Posterior vena cava (tissue), 2 donors: ENCODE measurements at regions not wholly inside any gene's neighbourhood (a gene's known extent, or its start where the extent isn't known, plus 50 kb on each side); places are given as distances from the start of the nearest gene placed in this dataset.

ENCODE experiments used
- DNase-seq: peaks from one replicate; pipeline ENCODE4 v3.0.0-alpha.2; 2020; ENCODE audit warnings: low spot score
- intact Hi-C, 2 donors: fragments of 100-400 bp; cut with DNase I; formaldehyde crosslinking; loops; one replicate each; pipeline versions ENCODE4 v1.14.1 to v1.14.2; 2022 to 2023
- donor health status: DM: yes; HTN: yes; CAD: no.
- donor health status: DM: yes; HTN: yes; CAD: no.

DNA sequence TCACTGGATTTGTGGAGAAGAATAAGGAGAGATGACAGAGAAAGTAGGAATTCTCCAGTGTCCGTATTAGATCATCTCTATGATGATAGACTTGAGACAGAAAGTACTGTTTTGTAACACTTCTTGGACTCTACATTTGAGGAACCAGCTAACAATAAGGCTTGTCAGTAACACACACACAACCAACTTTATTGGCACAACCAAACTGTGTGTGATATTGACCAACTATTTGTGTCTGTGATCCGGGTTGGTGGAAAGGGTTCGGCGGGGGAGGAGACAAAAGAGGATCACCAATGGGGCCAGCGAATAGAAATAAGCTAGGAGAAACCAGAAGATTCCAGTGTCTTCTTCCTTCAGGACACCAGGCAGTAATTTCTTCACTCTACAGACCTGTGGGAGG, 79.8 kb downstream of the MARCHF4 start:
- DNase-seq, result no peak
- intact Hi-C loops, result loop anchor here in 1 of 2 donors (1.0 kb wide), 1 partner anchor 45 kb away; no protein-coding TSS in a partner anchor

DNA sequence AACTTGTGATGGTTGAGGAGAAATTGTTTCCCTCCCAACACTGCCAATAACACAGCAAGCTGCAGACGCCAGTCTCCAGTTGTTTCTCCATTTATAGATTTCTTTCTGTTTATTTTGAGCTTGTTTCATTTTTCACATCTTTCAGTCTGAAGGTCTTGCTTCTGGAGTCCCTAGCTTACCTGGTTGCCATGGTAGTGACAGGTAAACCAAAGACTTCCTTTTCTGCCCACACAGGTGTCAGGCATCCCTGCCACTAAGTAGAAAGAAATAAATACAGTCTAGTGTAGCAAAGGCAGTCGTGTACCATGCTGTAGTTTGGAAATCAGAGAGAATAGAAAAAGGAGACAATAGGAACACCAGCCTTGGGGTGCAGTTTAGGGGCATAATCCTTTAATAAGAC, 82.8 kb downstream of the MARCHF4 start:
- intact Hi-C loops, result no loop called here
- DNase-seq, result no peak

DNA sequence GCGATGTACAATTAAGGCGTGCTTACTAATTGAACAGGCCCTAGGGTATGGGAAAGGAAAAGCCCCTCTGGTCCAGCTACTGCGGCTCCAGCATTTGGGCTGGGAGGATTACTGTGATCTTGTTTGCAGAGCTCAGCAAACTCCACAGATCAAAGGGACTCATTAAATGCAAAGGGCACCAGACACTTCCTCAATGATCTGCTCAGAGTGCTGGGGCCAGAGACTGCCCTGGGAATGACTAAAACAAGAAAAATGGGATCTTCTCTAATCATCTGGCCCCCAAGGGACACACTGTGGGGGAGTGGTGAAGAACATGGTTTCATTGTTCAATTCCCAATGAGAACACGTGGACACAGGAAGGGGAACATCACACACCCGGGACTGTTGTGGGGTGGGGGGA, 85.0 kb downstream of the MARCHF4 start:
- intact Hi-C loops, result no loop called here
- no peak for DNase-seq

DNA sequence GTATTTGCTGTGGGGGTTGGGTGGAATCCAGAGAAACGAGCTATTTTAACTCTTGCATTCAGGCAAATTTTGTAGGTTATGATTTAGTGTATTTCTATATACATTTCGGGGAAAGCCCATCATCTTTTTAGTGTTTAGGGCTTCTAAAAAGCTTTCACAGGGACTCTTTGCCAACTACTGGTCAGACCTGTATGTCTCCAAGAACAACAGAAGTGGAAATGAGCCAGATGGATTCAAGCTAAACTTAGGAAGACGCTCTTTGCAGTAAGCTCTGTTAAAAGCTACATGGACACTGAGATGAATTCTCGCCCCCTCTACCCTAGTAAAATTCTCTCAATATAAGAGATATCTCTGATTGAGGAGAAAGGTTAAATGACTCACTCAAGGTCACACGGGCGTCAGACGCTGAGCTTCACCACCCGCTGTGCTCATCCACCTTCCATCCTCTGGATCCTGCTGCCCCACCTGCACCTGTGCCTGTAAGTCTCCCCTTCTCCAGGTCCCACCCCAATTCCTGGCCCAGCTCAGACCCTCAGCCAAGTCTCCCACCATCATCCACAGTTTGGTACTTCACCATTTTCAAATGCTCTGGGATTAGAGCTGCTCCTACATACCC, 85.6 kb downstream of the MARCHF4 start:
- no peak for DNase-seq
- intact Hi-C loops, result no loop called here

- intact Hi-C loops, result no loop called here
- no peak for DNase-seq
These were observed 86.6 kb downstream of the MARCHF4 start for GRCh38 chr2:216285701-216286100.

GRCh38 chr2:216284708-216285107, 87.6 kb downstream of the MARCHF4 start:
- no peak for DNase-seq
- intact Hi-C loops, result no loop called here

DNA sequence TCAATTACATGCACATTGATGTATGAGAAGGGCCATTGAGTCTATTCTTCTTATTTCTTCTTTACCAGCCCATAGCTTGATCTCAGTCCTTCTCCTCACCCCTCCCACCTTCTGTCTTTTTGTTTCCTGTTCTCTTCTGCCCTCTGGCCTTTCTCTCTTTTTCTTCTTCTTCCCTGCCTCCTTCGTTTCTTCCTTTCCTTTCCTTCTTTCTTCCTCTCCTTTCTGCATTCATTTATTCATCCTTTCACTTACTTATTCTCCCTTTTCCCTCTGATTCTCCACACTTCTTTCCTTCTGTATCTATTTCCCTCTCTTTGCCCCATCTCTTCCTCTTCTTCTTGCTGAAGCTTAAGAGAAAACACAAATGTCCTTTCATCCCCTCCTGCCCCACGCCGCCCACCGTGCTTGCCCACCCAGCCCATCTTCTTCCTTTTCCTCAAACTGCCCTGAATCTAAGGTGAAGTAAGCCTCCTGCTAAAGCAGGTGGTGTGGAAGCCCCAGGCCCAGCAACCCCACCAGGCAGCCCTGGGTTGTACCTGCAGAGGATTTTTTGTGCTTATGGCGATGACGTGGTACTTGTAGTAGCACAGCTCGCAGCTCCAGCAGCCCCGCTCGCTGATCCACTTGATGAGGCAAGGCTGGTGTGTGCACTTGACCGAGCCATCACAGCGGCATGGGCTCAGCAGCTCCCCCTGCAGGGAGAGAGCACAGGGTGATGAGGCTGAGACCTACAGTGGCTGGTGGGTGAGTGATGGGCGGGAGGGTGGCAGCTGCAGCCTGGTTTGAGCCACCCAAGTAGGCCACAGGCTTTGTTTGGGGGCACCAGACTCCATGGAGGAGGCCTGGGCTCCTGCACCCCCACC, 89.0 kb downstream of the MARCHF4 start:
- intact Hi-C loops, result no loop called here

DNA sequence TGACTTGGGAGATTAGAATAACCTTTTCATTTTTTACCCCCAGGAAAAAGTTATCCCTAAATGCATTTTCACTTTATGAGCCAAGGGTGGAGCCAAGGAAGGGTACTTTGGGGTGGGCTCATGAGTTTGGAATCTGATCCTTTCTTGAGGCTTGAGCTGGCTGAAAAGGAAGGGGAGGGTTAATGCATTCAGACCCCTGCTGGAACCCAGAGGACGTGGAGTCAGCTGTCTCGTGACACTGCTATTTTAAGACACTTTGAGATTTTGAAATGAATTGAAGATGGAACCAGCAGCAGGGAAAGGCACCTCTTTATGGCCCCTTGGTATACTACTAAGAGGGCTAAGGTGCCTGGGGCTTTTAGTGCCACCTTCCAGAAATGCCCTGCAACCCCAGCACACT, 90.4 kb downstream of the MARCHF4 start:
- DNase-seq, result no peak
- intact Hi-C loops, result no loop called here

More for the DNA sequence above, 89.0 kb downstream of the MARCHF4 start:
- DNase-seq, result no peak

- DNase-seq, result no peak
- intact Hi-C loops, result no loop called here
These were observed 91.0 kb downstream of the MARCHF4 start for GRCh38 chr2:216281316-216281715.

GRCh38 chr2:216279459-216279858, 92.8 kb downstream of the MARCHF4 start:
- DNase-seq, result no peak
- intact Hi-C loops, result no loop called here

GRCh38 chr2:216279031-216279430, 93.3 kb downstream of the MARCHF4 start:
- intact Hi-C loops, result no loop called here
- DNase-seq, result no peak

- no peak for DNase-seq
- intact Hi-C loops, result no loop called here
These were observed 96.4 kb downstream of the MARCHF4 start for GRCh38 chr2:216275890-216276289.

GRCh38 chr2:216274194-216274840, 98.0 kb downstream of the MARCHF4 start:
- DNase-seq, result no peak
- intact Hi-C loops, result no loop called here

DNA sequence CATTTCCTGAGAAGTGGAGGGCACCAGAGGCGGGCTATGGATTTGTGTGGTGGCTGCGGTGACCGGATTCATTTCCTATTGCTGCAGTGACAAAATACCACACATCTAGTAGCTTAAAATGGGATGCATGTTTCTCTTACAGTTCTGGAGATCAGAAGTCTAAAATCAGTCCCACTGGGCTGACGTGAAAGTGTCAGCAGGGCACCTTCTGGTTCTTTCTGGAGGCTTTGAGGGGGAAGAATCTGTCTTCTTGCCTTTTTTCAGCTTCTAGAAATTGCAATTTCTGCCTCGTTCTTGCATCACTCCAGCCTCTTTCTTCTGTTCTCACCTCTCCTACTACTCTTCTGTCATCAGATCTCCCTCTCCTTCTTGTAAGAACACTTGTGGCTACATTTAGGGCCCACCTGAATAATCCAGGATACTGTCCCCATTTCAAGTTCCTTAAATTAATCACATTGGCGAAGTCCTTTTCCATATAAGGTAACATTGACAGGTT, 111.2 kb downstream of the MARCHF4 start:
- intact Hi-C loops, result no loop called here
- DNase-seq, result no peak

DNA sequence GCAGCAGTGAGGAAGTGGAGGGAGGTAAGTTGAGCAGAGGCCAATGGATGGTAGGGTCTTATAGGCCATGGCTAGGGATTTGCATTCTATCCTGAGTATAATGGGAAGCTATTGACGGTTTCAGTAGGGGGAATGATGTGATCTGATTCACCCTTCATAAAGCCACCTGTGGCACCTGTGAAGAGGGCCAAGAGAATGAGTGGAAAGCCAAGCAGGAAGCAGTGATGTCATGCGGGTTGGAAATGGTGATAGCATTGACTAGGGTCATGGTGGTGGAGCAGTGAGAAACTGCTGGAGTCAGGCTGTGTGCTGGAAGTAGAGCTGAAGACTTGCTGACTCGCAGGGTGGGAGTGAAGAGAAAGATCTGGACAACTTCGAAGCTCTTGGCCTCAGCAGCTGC, 111.7 kb downstream of the MARCHF4 start:
- intact Hi-C loops, result no loop called here

DNA sequence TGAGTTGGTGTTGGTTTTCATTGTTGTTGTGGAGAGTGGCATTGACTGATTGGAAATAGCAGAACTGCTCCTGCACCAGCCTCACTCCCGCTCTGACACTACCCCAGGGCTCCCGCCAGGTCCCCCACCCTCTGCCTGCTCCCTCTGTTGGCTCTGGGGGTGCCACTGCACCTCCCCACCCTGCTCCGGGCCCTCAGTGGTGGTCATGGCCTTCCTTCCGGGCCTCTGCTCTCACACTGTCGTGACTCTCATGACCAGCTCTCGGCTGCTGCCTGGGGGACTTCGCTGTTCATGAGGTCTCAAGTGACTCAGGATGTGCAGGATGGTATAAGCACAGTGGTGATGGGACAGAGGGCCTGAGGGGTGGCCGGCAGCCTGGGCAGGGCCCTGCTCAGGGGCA, 113.2 kb downstream of the MARCHF4 start:
- DNase-seq, result no peak
- intact Hi-C loops, result loop anchor here in 1 of 2 donors (5.0 kb wide), 1 partner anchor 407 kb away; no protein-coding TSS in a partner anchor

More for the DNA sequence above, 111.7 kb downstream of the MARCHF4 start:
- DNase-seq, result no peak

DNA sequence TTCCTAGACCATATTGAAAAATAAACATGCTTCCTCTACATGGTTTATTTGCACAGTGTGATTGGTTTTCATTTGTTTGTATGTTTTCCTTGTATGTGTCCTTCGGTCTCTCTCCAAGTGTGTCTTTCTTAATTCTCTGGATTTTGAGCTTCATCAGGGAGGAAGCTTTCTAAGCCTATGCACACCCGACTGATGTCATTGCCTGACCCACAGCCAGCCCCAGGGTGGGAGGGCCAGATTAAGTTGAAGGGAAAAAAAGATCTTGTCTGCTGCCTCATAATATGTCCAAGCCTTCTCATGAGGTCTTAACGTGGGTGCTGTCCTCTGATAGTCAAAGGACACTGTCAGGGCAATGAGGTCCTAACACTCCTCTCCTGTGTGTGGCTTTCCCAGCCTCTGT, 115.2 kb downstream of the MARCHF4 start:
- intact Hi-C loops, result loop anchor here in 1 of 2 donors (5.0 kb wide), 1 partner anchor 405 kb away; no protein-coding TSS in a partner anchor
- no peak for DNase-seq
